Ovary (tissue), 3 donors: ENCODE measurements at regions not wholly inside any gene's neighbourhood (a gene's known extent, or its start where the extent isn't known, plus 50 kb on each side); places are given as distances from the start of the nearest gene placed in this dataset.

Source experiments
- EP300 ChIP-seq: sonication (generic); formaldehyde crosslinking; IDR thresholded peaks from one replicate; pipeline ENCODE4 v1.6.1; 2017; ENCODE audit warnings: antibody characterized with exemption
- POLR2A ChIP-seq: fragments of 450-650 bp; IDR thresholded peaks from one replicate; pipeline ENCODE4 v1.6.1; 2017; ENCODE audit warnings: antibody characterized with exemption, mild to moderate bottlenecking, moderate library complexity
- TF ChIP-seq, protein P1 (sequence below), 3 donors: fragments of 450-650 bp in 2 of 3; fragments of 200-600 bp in 1 of 3; IDR thresholded peaks; one replicate each; pipeline versions ENCODE4 v1.5.1 to v1.8.0; 2016 to 2022; ENCODE audit warnings: antibody characterized with exemption in 3 of 3, mild to moderate bottlenecking in 1 of 3
- donor health status: DM: no; HTN: no; CAD: no.

DNA sequence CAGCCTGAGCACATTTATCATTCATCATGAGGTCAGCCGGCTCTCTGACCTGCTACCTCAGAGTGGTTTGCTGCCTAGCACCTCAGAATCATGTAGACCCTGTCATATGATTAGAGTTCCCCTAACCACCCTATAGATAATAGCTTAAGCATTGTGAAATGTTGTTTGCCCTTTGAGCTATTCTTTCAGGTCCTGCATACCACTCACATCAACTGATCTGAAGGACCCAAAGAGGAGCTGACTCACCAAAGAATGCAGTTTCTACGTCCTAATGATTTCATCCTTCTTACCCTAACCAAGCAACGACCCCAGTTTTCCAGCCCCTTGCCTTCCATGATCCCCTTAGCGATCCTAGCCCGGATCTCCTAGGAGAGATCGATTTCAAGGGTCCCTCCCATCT is 527.9 kb downstream of the SOX5 start:
- no peak for TF ChIP-seq EP300
- TF ChIP-seq, protein P1, sequence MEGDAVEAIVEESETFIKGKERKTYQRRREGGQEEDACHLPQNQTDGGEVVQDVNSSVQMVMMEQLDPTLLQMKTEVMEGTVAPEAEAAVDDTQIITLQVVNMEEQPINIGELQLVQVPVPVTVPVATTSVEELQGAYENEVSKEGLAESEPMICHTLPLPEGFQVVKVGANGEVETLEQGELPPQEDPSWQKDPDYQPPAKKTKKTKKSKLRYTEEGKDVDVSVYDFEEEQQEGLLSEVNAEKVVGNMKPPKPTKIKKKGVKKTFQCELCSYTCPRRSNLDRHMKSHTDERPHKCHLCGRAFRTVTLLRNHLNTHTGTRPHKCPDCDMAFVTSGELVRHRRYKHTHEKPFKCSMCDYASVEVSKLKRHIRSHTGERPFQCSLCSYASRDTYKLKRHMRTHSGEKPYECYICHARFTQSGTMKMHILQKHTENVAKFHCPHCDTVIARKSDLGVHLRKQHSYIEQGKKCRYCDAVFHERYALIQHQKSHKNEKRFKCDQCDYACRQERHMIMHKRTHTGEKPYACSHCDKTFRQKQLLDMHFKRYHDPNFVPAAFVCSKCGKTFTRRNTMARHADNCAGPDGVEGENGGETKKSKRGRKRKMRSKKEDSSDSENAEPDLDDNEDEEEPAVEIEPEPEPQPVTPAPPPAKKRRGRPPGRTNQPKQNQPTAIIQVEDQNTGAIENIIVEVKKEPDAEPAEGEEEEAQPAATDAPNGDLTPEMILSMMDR (IDR thresholded peaks at IDR 0.05) = no peak
- TF ChIP-seq POLR2A = no peak
